ENCODE measurements at regions not wholly inside any gene's neighbourhood (a gene's known extent, or its start where the extent isn't known, plus 50 kb on each side); places are given as distances from the start of the nearest gene placed in this dataset.

DNA sequence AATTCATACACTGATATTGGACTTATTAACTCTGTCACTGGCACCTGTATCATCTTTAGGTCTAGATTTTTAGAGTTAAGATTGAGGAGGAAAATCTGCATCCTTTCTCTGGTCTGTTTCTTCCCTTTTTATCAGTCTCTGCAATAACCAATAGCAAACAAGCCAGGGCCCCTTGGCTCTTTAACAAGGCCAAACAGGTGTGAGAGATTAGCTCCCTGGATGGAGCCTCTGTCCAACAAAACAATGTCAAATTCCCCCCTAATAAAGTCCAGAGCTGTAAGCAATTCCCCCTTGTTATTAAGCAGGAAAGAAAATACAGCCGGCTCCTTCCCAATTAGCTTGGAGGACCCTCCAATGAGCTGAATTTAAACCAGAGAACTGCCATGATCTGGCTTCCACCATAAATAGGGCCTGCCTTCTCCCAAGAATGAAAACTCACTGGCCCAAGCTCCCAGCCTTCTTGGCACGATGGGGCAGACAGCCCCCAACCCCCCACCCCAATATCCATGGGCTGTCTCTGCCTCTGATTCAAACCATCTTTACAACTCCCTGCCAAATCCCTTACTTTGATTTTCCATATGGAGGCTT lies 56.1 kb upstream of the SOX9 start:
- TF ChIP-seq, protein P1, sequence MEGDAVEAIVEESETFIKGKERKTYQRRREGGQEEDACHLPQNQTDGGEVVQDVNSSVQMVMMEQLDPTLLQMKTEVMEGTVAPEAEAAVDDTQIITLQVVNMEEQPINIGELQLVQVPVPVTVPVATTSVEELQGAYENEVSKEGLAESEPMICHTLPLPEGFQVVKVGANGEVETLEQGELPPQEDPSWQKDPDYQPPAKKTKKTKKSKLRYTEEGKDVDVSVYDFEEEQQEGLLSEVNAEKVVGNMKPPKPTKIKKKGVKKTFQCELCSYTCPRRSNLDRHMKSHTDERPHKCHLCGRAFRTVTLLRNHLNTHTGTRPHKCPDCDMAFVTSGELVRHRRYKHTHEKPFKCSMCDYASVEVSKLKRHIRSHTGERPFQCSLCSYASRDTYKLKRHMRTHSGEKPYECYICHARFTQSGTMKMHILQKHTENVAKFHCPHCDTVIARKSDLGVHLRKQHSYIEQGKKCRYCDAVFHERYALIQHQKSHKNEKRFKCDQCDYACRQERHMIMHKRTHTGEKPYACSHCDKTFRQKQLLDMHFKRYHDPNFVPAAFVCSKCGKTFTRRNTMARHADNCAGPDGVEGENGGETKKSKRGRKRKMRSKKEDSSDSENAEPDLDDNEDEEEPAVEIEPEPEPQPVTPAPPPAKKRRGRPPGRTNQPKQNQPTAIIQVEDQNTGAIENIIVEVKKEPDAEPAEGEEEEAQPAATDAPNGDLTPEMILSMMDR (IDR thresholded peaks at IDR 0.05; ENCODE audit: poor library complexity) = no peak
- TF ChIP-seq EZH2 (IDR thresholded peaks at IDR 0.05; ENCODE audit: borderline replicate concordance) (no peak), EZH2phosphoT487 (IDR thresholded peaks at IDR 0.05; ENCODE audit: low read depth, severe bottlenecking, unreplicated experiment) (no peak)

Data from hepatocyte (in vitro differentiated cells).